ENCODE measurements at regions not wholly inside any gene's neighbourhood (a gene's known extent, or its start where the extent isn't known, plus 50 kb on each side); places are given as distances from the start of the nearest gene placed in this dataset.
"Not testable (repeated sequence)": the region's sequence is repeated elsewhere in the genome, so short reads cannot be mapped to it uniquely, and the experiment has no call there.

- not testable (repeated sequence) for DNase-seq
These were observed 64.9 kb upstream of the SYNCRIP start for GRCh38 chr6:85707515-85708145.

- no peak for DNase-seq
These were observed 63.6 kb upstream of the SYNCRIP start for GRCh38 chr6:85706272-85706671.

- DNase-seq = no peak
These were observed 62.5 kb upstream of the SYNCRIP start for GRCh38 chr6:85705220-85705619.

GRCh38 chr6:85703406-85703805 lies 60.7 kb upstream of the SYNCRIP start:
- no peak for DNase-seq

Measured in fibroblast of upper back skin (primary cell).